ENCODE measurements at regions not wholly inside any gene's neighbourhood (a gene's known extent, or its start where the extent isn't known, plus 50 kb on each side); places are given as distances from the start of the nearest gene placed in this dataset.
A peak's percentile ranks its signal among the peaks of the same experiment; 100 is the strongest.
"Not testable (repeated sequence)": the region's sequence is repeated elsewhere in the genome, so short reads cannot be mapped to it uniquely, and the experiment has no call there.

DNA sequence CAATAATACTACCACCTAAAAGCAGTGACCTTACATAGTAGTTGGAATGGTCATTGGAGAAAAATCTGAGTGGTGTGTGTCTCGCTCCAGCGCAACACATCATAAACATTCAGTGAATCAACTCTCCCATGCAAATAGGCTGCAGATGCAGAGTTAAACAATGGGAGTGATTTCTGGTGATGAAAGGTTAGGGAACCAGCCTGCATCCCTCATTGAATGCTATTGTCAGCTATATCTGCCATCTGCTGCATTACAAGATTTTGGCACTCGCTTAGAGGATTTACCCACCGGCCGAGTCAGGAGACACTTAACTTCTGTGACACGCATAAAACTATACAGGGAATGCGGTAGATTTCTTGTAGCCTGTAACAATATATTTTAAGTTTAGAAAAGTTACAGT lies 900.9 kb downstream of the FLRT2 start:
- DNase-seq, result peak; percentile 77

DNA sequence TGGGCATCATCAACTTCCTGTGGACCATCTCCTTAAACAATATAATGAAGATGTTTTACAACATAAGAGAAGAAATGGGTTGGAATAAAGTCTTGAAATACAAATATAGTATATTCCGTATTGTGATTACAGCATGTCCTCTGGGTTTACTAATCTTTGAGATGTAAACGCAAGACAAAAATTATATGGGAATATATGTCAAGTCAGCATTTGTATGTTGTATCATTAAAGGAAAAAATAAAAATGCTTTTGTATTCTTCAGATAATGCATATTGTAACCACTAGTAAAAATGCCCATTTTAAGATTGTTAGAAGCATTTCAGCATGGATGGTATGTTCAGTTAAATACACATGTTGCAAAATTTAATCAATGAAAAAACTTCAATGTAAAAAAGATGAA lies 893.3 kb downstream of the FLRT2 start:
- DNase-seq, result no peak

DNA sequence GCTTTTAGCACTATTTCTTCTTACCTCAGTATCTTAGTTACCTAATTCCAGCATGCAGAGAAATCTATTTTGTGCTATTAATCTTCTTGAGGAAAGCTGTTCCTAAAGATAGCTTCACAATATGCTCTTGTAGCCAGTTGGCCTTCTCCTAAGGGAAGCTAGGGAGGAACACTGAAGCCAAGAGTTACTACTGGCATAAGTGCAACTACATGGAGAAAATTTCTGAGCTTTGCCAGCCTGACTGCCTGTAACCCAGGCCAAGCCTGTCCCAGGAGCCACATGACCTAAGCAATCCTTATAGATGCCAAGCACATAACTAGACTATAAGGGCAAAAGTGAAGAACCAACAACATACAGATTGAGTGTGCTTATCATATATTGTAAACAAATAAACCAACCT lies 890.2 kb downstream of the FLRT2 start:
- no peak for DNase-seq

DNA sequence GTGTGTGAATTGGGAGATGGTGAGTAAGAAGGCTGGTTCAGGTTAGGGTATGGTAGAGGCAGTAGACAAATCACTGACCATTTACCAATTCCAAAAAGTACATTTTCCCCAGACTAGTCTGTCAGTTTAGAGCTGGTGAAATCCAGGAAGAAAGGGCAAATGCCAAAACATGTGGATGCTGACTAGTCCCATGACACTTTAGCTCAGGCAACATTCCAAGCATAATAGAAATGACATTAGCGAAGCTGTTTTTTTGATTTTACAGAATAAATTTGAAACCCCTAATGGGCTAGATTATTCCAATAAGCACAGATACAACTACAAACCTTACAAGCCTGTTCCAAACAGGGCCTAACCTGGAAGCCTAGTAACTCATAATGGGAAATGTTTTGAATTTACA lies 884.2 kb downstream of the FLRT2 start:
- no peak for DNase-seq

DNA sequence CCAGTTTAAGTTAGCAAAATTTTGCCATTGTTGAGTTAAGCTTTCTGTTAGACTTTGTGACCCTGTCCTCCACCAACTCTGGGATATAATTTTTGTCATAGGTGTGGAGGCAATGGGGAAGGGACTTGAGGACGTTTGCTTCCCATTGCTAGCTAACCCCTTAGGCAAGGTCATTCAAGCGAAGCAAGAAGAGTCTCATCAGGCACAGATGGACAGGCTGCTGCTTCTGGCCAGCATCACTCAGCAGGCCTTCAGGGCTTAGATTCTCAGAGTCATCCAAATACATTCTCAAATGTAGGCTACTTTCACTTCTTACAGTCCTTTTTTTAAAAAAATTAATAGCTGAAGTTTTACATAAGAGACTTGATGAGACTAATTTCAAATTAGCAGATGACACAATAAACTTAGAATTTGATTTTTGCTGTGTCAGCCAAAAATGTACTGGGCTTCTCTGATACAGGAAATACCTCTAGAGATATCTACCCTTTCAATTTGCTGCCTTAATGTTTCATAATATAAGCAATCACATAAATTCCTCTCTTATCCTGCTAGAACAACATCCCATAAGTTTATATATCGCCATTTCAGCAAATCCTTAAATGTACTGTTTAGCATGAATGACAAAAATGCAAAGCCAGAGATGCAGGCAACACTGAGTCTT lies 875.2 kb downstream of the FLRT2 start:
- DNase-seq, result no peak

DNA sequence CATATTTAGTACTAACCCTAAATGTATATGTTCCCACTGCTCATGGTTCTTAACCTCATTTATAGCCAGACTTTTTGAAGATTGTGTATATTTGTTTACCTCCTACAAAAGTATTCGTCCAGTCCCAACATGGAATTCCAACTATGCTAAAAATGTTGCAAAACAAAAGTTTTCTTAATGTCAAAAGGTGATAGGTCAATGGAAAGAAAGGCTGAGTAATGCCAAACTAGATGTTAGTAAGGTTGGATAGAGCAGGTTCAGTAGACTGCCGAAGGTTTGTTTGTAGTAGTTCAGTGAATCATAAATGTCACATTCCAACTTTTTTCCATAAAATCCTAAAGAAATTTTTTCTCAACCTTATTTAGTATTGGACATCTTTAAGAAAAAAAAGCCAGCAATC lies 874.5 kb downstream of the FLRT2 start:
- DNase-seq, result no peak

DNA sequence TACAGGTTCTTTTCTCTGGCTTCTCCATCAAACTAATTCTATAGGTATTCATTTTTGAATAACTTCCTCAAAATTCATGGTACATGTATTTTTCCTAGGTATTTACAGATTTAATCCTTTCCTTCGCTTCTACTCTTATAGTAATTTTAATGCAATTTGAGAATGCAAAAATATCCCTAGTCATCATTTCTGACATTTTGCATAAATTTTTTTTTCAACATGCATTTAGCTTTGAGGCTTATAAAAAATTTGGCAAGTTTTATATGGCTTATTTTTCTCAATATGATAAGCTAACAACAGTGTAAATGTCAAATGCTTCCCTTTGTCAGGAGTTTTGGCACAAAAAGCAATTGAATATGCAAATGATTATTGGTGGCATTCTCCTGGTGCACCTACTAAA lies 872.6 kb downstream of the FLRT2 start:
- no peak for DNase-seq

DNA sequence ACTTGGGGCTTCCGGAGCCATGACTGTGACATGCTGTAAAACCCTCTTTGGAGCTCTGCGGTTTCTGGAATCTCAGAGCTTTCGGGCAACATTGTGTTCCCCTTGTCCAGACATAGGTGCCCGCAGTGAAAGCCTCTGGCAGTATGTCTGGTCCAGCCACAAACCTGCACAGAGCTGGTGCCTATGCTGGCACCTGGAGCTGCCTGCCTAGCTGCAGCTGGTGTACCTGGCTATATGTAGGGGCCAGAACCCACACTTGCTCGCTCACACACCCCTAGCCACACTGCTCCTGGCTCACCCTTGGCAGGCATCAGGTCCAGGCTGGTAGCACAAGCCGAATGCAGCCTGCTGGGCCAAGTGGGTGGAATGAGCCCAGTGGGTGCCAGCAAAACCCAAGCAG lies 861.1 kb downstream of the FLRT2 start:
- no peak for DNase-seq

DNA sequence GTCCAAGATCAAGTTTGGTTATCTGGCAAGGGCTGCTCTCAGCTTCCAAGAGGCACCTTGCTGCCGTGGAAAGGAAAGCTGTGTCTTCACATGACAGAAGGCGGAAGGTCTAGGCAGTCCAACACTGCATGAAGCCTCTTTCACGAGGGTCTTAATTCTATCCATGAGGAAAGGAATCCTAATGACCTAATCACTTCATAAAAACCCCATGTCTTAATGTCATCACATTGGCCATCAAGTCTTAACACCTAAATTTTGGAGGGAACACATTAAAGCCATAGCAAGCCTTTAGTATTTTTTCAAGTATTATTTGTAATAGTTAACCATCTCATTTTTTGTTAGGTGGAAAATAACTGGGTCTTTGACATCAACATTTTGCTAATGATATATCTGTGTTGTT lies 858.3 kb downstream of the FLRT2 start:
- DNase-seq, result peak; percentile 8

DNA sequence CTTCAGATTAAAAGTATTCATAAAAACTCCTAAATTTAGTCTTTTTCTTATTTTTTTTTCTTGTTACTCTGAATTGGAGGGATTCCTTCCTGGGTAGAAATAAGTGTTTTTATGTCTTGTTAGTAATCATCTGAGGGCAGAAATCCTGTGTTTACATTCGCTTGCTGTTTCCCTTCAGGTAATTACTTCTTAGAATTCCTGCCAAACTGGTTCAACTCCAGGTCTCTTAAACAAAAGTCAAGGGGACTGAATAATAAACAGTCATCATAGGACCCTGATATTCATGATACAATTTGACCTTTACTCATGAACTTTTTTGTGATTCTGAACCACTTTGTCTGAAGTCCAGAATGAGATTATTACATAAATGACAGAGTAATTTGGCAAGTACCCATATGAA lies 843.9 kb downstream of the FLRT2 start:
- no peak for DNase-seq

DNA sequence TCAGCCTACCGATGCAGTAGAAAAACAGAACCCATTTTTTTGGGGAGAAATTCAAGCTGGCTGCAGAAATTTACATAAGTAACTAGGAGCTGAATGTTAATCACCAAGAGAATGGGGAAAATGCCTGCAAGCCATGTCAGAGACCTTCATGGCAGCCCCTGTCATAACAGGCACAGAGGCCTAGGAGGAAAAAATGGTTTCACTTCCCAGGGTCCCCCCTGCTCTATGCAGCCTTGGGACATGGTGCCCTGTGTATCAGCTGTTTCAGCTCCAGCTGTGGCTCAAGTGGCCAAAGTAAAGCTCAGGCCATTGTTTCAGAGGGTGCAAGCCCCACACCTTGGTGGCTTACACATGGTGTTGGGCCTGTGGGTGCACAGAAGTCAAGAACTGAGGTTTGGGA lies 842.5 kb downstream of the FLRT2 start:
- no peak for DNase-seq

DNA sequence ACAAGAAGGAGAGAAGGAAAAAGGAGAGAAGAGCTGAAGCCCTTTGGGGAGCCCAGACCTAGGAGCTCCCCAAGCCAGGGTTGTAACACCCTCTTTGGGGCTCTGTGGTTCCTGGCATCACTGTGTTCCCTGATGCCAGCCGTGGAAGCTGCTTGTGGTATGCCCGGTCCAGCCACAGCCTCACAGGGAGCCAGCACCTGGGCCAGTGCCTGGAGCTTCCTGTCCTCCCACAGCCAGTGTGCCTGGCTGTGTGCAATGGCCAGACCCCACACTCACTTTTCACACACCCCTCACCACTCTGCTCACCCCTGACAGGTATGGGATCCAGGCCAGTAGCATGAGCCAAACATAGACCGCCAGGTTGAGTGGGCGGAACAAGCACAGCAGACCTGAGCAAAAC lies 834.7 kb downstream of the FLRT2 start:
- DNase-seq, result no peak

DNA sequence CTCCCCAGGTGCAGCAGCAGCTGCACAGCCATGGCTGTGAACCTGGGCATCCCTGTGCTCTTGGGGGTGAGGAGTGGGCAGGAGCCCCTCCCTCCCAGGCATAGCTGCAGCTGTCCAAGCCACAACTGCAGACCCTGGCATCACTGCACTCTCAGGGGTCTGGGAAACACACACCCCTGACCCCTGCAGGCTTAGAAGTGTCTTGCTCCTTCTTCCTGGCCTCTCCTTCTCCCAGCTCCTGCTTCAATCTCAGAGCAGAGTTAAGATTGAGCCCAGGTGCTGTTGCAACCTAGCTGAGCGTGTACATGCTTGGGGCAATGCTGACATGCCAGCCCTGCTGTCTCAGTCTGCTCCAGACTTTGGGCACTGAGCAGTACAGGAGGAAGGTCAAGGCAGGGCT lies 833.6 kb downstream of the FLRT2 start:
- no peak for DNase-seq

DNA sequence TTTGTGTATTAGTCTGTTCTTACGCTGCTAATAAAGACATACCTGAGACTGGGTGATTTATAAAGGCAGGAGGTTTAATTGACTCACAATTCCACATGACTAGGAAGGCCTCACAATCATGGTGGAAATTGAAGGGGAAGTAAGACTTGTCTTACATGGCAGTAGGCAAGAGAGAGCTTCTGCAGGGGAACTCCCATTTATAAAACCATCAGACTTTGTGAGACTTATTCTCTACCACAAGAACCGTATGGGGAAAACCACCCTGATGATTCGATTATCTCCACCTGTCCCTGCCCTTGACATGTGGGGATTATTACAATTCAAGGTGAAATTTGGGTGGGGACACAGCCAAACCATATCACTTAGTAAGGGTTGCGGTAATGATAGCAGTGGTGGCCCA lies 833.1 kb downstream of the FLRT2 start:
- DNase-seq, result no peak

DNA sequence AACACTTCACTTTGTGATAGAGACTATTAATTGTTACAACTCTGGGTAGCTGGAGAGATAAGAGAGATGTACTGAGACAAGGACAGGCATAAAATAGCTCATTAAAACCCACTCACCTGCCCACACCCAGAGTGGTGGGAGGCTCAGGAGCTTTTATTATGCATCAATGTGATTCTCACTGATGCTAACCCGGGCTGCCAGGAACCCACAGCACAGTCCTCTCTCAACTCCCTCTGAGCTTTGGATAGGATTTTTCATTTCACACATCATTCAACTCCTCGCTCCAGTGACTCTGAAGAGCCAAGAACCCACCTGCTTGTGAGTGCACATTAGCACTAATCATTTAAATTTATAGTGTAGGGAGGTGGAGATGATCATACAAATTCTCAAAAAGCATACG lies 827.9 kb downstream of the FLRT2 start:
- no peak for DNase-seq

DNA sequence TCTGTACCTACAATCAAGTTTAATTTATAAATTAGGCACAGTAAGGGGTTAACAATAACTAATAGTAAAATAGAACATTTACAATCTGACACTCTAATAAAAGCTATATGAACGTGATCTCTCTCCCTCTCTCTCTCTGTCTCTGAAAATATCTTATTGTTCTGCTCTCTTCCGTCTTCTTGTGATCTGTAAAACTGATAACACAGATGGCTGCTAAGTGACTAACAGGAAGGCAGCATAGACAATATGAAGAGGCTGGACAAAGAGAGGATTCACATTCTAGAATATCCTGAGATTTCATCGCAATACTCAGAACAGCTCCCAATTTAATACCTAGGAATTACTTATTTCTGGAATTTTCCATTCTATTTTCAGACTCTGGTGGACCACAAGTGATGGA lies 827.2 kb downstream of the FLRT2 start:
- DNase-seq, result no peak

DNA sequence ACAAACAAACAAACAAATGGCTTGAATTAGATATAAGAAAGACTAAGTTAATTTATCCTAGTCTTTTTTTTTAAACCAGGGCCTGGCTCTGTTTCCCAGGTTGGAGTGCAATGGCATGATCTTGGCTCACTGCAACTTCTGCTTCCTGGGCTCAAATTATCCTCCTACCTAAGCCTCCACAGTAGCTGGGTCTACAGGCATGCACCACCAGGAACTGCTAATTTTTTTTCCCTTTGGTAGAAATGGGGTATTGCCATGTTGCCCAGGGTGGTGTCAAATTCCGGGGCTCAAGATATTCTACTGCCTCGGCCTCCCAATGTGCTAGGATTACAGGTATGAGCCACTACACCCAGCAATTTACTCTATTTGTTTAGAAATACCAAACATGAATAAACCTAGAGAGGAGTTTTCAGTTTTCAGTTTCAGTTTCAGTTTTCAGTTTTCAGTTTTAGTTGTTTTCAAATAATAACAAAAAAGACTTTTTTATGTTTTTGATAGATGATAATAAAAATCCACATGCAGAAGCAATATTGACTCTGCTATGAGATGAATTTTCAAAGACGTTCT lies 817.0 kb downstream of the FLRT2 start:
- DNase-seq, result no peak

DNA sequence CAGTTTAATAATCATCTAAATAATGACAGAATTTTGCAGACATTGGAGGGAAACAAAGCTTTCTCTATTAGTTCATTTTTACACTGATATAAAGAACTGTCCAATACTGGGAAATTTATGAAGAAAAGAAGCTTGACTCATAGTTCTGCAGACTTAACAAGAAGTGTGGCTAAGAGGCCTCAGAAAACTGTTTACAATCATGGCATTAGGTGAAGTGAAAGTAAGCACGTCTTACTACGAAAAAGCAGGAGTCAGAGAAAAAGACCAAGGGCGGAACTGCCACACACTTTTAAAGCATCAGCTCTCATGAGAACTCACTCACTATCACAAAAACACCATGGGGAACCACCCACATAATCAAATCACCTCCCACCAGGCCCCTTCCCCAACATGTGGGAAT lies 804.4 kb downstream of the FLRT2 start:
- DNase-seq, result no peak

DNA sequence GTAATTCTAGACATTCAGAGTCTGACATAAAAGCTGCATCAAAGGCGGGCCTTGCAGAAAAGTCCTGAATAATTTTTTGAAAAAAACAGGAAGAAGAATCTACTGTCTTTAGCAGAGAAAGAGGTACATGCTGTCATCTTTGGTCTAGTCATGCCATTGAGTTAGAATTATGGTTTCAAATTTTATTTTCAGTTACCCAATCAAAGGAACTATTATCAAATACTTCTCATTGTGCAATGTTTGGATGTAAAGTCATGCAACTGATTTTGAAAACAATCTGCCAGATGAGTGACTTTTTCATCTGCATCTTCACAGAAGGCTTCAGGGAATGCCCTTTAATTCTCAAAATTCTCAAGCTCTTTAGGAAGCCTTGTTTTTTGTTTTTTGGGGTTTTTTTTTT lies 803.5 kb downstream of the FLRT2 start:
- no peak for DNase-seq

DNA sequence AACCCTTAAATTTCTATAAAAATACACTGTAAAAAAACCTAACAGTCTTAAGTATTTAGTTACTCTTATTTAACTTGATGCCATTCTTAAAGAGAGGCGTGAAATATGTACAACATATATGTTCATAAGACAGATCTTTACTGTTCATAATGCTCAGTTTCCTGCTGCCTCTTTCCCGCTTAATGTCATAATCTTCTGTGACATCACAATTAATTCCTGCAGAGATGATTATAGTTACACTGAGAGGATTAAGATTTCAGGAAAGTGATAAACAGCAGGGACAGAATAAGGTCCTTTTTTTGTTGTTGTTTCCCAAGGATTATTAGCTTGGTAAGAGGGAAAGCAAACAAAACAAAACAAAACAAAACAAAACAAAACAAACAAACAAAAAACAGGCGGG lies 801.4 kb downstream of the FLRT2 start:
- DNase-seq, result peak; percentile 59

DNA sequence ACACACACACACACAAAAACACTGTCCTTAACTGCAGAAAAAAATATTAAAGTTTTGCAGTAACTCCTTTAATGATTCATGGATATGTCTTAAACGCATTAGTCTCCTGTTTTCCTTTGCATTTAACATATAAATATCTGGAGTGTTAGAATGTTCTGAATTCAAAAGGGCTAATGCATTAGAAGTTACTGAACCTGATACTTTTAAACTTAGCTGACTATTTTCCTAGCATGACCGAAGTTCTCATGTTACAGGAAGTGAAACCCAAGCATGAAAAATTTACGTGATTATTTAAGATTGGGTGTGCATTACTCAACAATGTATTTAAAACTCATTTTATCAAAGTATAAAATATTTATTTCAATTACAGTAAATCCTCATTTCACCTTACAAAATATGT lies 791.2 kb downstream of the FLRT2 start:
- no peak for DNase-seq

DNA sequence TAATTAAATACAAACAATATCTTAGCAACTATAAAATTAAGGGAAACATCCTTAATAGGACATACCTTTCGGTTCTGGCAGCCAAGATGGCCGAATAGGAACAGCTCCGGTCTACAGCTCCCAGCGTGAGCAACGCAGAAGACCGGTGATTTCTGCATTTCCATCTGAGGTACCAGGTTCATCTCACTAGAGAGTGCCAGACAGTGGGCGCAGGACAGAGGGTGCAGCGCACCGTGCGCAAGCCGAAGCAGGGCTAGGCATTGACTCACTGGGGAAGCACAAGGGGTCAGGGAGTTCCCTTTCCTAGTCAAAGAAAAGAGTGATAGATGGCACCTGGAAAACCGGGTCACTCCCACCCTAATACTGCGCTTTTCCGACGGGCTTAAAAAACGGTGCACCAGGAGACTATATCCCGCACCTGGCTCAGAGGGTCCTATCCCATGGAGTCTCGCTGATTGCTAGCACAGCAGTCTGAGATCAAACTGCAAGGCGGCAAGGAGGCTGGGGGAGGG lies 782.3 kb downstream of the FLRT2 start:
- DNase-seq, result not testable (repeated sequence)

DNA sequence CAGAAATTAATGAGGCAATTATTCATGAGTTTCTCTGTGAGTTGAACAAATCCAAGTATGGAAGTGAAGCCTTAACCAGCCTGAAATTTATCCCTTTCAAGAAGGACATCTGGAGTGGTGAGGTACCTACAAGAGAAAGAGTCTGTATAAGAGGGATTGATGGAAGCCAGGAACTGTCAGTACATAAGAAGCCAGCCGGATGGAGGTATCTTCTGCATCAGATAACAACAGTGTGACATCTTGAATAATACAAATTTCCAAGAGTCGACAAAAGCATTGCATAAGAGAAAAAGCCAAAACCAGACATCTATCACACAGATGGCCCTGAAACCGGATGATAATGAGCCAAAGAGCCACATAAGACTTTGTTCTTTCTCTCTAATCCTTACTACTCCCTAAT lies 781.2 kb downstream of the FLRT2 start:
- no peak for DNase-seq

DNA sequence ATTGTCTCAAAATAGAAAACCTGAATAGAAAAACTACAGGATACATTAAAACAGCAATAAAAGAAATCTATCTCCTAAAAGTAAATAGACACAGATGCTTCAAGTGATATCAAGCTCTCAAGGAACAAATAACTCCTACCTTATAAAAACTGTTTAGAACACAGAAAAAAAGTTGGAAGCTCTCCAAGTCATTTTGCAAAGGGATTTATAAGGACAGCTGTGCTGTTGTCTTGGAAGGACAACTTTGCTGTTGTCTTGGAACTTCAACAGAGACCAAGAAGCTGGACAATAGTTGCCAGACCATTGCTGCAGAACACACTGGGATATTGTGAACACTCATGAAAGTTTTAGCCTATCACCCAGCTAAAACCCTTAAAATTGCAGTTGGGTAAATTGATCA lies 780.7 kb downstream of the FLRT2 start:
- no peak for DNase-seq

DNA sequence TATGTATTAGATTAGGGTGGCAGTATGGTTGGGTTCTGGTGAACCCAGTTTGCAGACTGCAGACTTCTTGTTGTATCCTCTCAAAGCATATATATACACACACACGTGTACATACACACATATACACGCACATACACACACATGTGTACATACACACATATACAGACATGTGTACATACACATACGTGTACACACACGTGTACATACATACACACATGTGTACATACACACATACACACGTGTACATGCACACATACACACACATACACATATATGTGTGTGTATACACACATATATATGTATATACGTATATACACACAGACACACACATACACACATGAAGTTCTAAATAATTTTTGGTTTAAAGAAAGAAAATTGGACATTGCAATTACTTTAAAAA lies 780.2 kb downstream of the FLRT2 start:
- DNase-seq, result no peak
